ENCODE measurements at regions not wholly inside any gene's neighbourhood (a gene's known extent, or its start where the extent isn't known, plus 50 kb on each side); places are given as distances from the start of the nearest gene placed in this dataset.
"Not testable (repeated sequence)": the region's sequence is repeated elsewhere in the genome, so short reads cannot be mapped to it uniquely, and the experiment has no call there.

DNA sequence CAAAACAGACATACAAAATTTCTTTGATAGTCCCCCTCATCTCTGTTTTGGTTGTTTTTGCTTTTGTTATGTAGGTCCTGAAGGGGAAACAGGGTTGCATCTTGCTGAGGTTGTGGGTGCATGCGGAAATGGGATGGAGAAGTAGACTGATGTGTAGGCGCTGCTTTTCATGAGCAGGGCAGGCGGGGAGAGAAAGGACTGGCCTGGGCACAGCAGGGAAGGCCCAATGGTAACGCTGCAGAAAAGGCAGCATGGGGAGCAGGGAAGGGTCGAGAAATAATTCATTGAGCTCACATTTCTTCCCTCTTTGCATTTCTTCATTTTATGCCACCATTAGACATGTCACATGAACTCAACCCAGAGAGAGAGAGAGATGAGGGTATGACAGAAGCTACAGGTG, 74.3 kb upstream of the CCN2 start:
- Histone ChIP-seq H3K27ac (no peak overlapping the region), H3K4me1 (peaks cover 2% of the 10 kb centered on the region), H3K36me3 (no peaks in the 10 kb centered on the region), H3K4me3 (no peak overlapping the region), H3K9me3 (no peaks in the 10 kb centered on the region), H3K27me3 (no peaks in the 10 kb centered on the region)
- TF ChIP-seq, protein P1, sequence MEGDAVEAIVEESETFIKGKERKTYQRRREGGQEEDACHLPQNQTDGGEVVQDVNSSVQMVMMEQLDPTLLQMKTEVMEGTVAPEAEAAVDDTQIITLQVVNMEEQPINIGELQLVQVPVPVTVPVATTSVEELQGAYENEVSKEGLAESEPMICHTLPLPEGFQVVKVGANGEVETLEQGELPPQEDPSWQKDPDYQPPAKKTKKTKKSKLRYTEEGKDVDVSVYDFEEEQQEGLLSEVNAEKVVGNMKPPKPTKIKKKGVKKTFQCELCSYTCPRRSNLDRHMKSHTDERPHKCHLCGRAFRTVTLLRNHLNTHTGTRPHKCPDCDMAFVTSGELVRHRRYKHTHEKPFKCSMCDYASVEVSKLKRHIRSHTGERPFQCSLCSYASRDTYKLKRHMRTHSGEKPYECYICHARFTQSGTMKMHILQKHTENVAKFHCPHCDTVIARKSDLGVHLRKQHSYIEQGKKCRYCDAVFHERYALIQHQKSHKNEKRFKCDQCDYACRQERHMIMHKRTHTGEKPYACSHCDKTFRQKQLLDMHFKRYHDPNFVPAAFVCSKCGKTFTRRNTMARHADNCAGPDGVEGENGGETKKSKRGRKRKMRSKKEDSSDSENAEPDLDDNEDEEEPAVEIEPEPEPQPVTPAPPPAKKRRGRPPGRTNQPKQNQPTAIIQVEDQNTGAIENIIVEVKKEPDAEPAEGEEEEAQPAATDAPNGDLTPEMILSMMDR (IDR thresholded peaks at IDR 0.05) = no peak
- DNase-seq = no peak
- no peak for ATAC-seq
- intact Hi-C loops (cut with DNase I) = no loop called here

DNA sequence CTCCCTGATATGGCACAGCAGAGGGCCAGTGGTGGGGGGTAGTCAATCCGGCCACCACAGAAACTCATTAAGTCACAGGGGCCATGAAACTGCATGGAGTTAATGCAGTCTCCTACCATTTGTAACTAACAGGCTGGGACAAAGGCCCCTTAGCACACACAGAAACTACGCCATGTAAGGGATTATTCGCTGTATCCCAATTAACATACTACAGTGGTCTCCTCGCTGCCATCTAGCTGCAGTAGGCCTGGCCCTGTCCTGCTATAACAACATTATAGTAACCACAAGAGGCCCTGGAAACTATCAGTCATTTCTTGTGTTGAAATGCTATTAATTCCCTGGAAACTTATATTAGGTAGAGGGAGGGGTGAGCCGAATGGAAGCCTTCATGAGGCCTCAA, 72.3 kb upstream of the CCN2 start:
- H3K27ac ChIP-seq = no peak overlapping the region
- intact Hi-C loops (cut with DNase I) = no loop called here
- no peak for ATAC-seq
- H3K4me3 ChIP-seq = no peak overlapping the region
- TF ChIP-seq, protein P1 (IDR thresholded peaks at IDR 0.05) = no peak
- peaks cover 3% of the 10 kb centered on the region for H3K4me1 ChIP-seq
- H3K27me3 ChIP-seq = no peaks in the 10 kb centered on the region
- no peaks in the 10 kb centered on the region for H3K9me3 ChIP-seq
- no peaks in the 10 kb centered on the region for H3K36me3 ChIP-seq
- no peak for DNase-seq

DNA sequence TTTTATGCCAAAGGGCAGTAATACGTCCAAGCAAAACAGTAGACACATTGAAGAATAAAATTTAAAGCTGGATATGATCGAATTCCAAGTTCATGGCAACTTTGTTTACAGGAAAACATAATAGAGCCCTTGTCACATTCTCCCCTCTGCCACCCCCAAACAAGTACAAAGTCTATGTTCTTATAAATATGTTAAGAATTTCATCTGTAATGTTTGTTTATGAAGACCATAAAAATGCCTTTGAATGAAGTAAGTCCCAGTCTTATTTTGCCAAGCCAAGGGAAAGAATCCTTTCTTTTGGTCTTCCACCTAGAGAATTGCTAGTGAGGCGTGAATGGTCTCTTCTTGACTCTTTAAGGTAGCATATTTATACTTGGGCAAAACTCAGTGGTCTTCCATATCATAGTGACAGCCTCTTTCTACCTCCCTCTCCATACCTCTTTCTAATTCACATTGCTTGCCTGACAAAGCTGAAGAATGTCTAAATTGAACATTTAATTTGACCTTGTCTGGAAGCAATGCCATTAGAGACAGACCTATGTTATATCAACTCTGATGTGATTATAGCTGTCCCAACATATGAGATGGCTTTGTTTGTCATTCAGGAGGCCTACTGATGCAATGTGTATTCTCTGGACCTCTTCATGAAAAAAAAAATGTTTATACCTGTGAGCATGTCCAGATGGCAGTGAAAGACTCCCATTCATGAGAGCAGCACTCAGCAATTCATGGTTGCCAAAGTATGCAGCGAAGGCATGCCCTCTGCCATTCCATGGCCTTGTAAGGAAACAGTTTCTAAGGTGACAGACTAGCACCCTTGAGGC, 70.6 kb upstream of the CCN2 start:
- Histone ChIP-seq H3K4me1 (peaks cover 3% of the 10 kb centered on the region), H3K36me3 (no peaks in the 10 kb centered on the region), H3K27me3 (no peaks in the 10 kb centered on the region), H3K27ac (no peak overlapping the region), H3K9me3 (no peaks in the 10 kb centered on the region), H3K4me3 (no peak overlapping the region)
- TF ChIP-seq, protein P1 (IDR thresholded peaks at IDR 0.05) = no peak
- intact Hi-C loops (cut with DNase I) = no loop called here
- peak; percentile 48 for ATAC-seq
- no peak for DNase-seq

DNA sequence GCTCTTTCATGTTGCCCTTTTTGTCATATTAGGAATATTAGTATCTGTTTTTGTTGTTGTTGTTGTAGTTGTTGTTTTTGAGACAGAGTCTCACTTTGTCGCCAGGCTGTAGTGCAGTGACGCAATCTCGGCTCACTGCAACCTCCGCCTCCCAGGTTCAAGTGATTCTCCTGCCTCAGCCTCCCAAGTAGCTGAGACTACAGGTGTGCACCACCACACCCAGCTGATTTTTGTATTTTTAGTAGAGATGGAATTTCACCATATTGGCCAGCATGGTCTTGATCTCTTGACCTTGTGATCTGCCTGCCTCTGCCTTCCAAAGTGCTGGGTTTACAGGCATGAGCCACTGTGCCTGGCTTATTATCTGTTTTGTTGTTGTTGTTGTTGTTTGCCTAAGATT, 69.7 kb upstream of the CCN2 start:
- intact Hi-C loops (cut with DNase I); H3K9me3 ChIP-seq; H3K27ac ChIP-seq; H3K4me1 ChIP-seq; H3K36me3 ChIP-seq; ATAC-seq; H3K4me3 ChIP-seq; H3K27me3 ChIP-seq; DNase-seq: not testable (repeated sequence)

DNA sequence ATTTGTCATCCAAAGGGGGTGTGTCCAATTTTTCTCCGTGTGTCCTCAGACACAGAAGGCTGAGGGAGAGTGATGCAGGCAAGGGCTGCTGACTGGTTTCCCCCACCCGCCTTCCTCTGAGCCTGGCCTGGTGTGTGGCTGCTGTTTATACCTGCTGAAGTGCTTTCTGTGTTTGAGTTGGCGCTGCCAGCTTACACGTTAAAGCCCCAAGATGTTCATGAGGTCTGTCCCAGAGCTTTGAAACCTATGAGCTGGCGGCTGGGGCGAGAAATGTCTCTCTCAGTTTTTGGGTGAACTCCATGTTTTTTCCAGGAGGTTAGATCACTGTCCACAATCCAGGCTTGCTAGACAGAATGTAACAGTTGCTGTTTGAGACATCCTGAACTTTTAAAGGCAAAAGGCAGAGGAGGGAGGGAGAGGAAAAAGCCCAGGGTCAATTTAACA, 69.0 kb upstream of the CCN2 start:
- DNase-seq (peak; percentile 64), ATAC-seq (peak; percentile 82)
- Histone ChIP-seq H3K4me3 (no peak overlapping the region), H3K36me3 (no peaks in the 10 kb centered on the region), H3K27me3 (no peaks in the 10 kb centered on the region), H3K9me3 (no peaks in the 10 kb centered on the region), H3K4me1 (peaks cover 3% of the 10 kb centered on the region), H3K27ac (no peak overlapping the region)
- TF ChIP-seq, protein P1 (IDR thresholded peaks at IDR 0.05) = no peak
- intact Hi-C loops (cut with DNase I) = no loop called here

DNA sequence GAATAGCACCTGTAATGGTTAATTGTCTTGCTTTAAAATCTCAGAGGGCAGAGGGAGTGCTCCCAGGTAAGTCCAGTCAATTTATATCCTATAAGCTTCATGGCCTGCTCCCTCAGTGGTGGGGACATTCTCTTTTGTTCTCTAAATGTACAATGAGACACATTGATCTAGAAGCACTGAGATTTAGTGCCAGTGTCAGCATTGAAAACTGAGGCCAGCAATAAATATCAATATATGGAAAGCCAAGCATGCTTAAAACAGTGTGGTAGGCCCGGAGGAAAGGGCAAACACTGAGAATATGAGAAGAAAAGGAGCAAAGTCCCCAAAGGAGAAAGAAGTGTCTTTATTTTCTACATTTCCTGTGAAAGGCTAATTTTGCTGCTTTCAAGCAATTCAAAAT, 68.4 kb upstream of the CCN2 start:
- intact Hi-C loops (cut with DNase I) = no loop called here
- no peaks in the 10 kb centered on the region for H3K27me3 ChIP-seq

More for the DNA sequence above, 68.4 kb upstream of the CCN2 start:
- no peaks in the 10 kb centered on the region for H3K9me3 ChIP-seq
- ATAC-seq = no peak
- H3K4me1 ChIP-seq = peaks cover 3% of the 10 kb centered on the region
- no peak overlapping the region for H3K27ac ChIP-seq
- H3K36me3 ChIP-seq = no peaks in the 10 kb centered on the region
- TF ChIP-seq, protein P1 (IDR thresholded peaks at IDR 0.05) = no peak
- no peak for DNase-seq
- no peak overlapping the region for H3K4me3 ChIP-seq
